DND-41 (cell line): ENCODE measurements at regions not wholly inside any gene's neighbourhood (a gene's known extent, or its start where the extent isn't known, plus 50 kb on each side); places are given as distances from the start of the nearest gene placed in this dataset.
A peak's percentile ranks its signal among the peaks of the same experiment; 100 is the strongest.

Experiments used
- ATAC-seq: fragments of 200-7000 bp; cut with Tn5 transposase; 3 replicates; pipeline ENCODE4 v1.9.1; 2021; ENCODE audit warnings: low read depth; ENCODE audit not compliant: insufficient read depth
- DNase-seq: peaks from one replicate; pipeline ENCODE4 v3.0.0-alpha.2; 2020
- H2AFZ ChIP-seq: 2 replicates; pipeline ENCODE4 v1.6.0; 2012; ENCODE audit warnings: low read depth, low read length
- H3K27ac ChIP-seq: 2 replicates; pipeline ENCODE4 v1.5.1; 2012; ENCODE audit warnings: low read length, inconsistent platforms
- H3K27me3 ChIP-seq: fragments of 200-600 bp; sonication (generic); 2 replicates; pipeline ENCODE4 v1.6.0; 2012; ENCODE audit warnings: low read length, mild to moderate bottlenecking, inconsistent platforms; ENCODE audit not compliant: insufficient read depth, poor library complexity
- H3K36me3 ChIP-seq: 2 replicates; pipeline ENCODE4 v1.5.1; 2012; ENCODE audit warnings: low read length, inconsistent platforms; ENCODE audit not compliant: insufficient read depth
- H3K4me1 ChIP-seq: 2 replicates; pipeline ENCODE4 v1.5.1; 2012; ENCODE audit warnings: mild to moderate bottlenecking, low read length; ENCODE audit not compliant: insufficient read depth
- H3K4me2 ChIP-seq: 2 replicates; pipeline ENCODE4 v1.6.0; 2012; ENCODE audit warnings: mild to moderate bottlenecking, moderate library complexity, low read length, inconsistent platforms; ENCODE audit not compliant: insufficient read depth
- H3K4me3 ChIP-seq, 2 experiments: fragments of 200-600 bp in 1 of 2; shearing (Covaris generic) in 1 of 2; 2 replicates each; pipeline ENCODE4 v1.5.1; 2012 to 2016; ENCODE audit warnings: inconsistent platforms in 2 of 2, low read length in 2 of 2, mild to moderate bottlenecking in 2 of 2, low read depth in 1 of 2, moderate library complexity in 1 of 2
- H3K79me2 ChIP-seq: 2 replicates; pipeline ENCODE4 v1.6.0; 2012; ENCODE audit warnings: low read length, inconsistent platforms; ENCODE audit not compliant: insufficient read depth
- H3K9ac ChIP-seq: 2 replicates; pipeline ENCODE4 v1.6.0; 2012; ENCODE audit warnings: low read depth, mild to moderate bottlenecking, inconsistent platforms, low read length, moderate library complexity
- H3K9me3 ChIP-seq: 2 replicates; pipeline ENCODE4 v1.5.1; 2012; ENCODE audit warnings: low read length, moderate library complexity, mild to moderate bottlenecking, inconsistent platforms; ENCODE audit not compliant: insufficient read depth, severe bottlenecking
- H4K20me1 ChIP-seq: 2 replicates; pipeline ENCODE4 v1.6.0; 2012; ENCODE audit warnings: low read length; ENCODE audit not compliant: insufficient read depth
- CTCF ChIP-seq: IDR thresholded peaks from 2 replicates; pipeline ENCODE4 v1.5.1; 2012; ENCODE audit warnings: borderline replicate concordance, low read length, moderate library complexity, mild to moderate bottlenecking; ENCODE audit not compliant: poor library complexity, severe bottlenecking; ENCODE audit errors: extremely low read depth
- EZH2 ChIP-seq: IDR thresholded peaks from 3 replicates; pipeline ENCODE4 v1.6.1; 2012; ENCODE audit warnings: borderline replicate concordance, low read depth, mild to moderate bottlenecking, moderate library complexity, low read length, inconsistent platforms; ENCODE audit not compliant: severe bottlenecking

GRCh38 chr2:156959481-156959880 lies 298.0 kb upstream of the GALNT5 start:
- Histone ChIP-seq H2AFZ (no peak overlapping the region), H3K79me2 (no peaks in the 10 kb centered on the region), H3K4me3 (peak overlapping the region in 1 of 2 experiments; percentile 35; a peak in 1 of 4 replicates), H4K20me1 (no peaks in the 10 kb centered on the region), H3K27me3 (no peaks in the 10 kb centered on the region), H3K36me3 (0 out of 2 replicates have a peak, but pooled peaks cover 7% of the 10 kb centered on the region), H3K4me1 (no peaks in the 10 kb centered on the region), H3K4me2 (no peak overlapping the region), H3K9me3 (peaks cover 39% of the 10 kb centered on the region), H3K27ac (no peak overlapping the region), H3K9ac (no peak overlapping the region)
- TF ChIP-seq CTCF (no peak), EZH2 (no peak)
- ATAC-seq (no peak), DNase-seq (no peak)

- ATAC-seq = peak; percentile 97
- H3K9me3 ChIP-seq = no peaks in the 10 kb centered on the region
- no peaks in the 10 kb centered on the region for H4K20me1 ChIP-seq
- H2AFZ ChIP-seq = no peak overlapping the region
- no peaks in the 10 kb centered on the region for H3K36me3 ChIP-seq
- H3K79me2 ChIP-seq = no peaks in the 10 kb centered on the region
- peak; percentile 48 for DNase-seq
- H3K27ac ChIP-seq = peak overlapping the region; percentile 59
- no peaks in the 10 kb centered on the region for H3K27me3 ChIP-seq
- no peak overlapping the region for H3K4me3 ChIP-seq
- H3K4me1 ChIP-seq = peaks cover 20% of the 10 kb centered on the region
- H3K9ac ChIP-seq = no peak overlapping the region
- TF ChIP-seq CTCF = no peak
- peak overlapping the region; percentile 44 for H3K4me2 ChIP-seq
Measured at GRCh38 chr2:156982615-156983014, 274.9 kb upstream of the GALNT5 start.

GRCh38 chr2:156986339-156986988 lies 271.0 kb upstream of the GALNT5 start:
- Histone ChIP-seq H2AFZ (no peak overlapping the region), H3K27me3 (no peaks in the 10 kb centered on the region), H3K9ac (no peak overlapping the region), H4K20me1 (no peaks in the 10 kb centered on the region), H3K27ac (no peak overlapping the region), H3K36me3 (no peaks in the 10 kb centered on the region), H3K4me3 (no peak overlapping the region), H3K4me1 (peaks cover 20% of the 10 kb centered on the region), H3K79me2 (no peaks in the 10 kb centered on the region), H3K4me2 (no peak overlapping the region), H3K9me3 (no peaks in the 10 kb centered on the region)
- DNase-seq (no peak), ATAC-seq (no peak)
- TF ChIP-seq EZH2 (no peak), CTCF (no peak)
